ENCODE measurements at regions not wholly inside any gene's neighbourhood (a gene's known extent, or its start where the extent isn't known, plus 50 kb on each side); places are given as distances from the start of the nearest gene placed in this dataset.

DNA sequence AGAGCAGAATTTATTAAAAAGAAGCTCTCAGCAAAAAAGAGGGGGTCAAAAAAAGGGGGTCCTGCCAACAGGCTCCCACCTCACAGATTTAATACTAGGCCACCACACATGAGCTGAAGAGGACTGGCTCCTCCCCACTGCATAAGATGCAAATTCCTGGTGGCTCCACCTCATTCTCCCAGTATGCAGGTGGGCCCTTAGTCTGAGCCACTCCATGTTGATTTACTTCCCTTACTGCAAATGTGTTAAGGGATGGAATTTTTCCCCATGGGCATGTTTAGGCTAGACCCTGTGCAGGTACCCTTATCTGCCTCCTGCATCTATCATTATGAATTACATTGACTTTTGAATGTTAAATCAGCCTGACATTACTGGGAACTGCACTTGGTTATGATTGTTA lies 82.9 kb downstream of the ISOC1 start:
- no peak for TF ChIP-seq FOXP2 (optimal IDR thresholded peaks at IDR 0.05; ENCODE audit: borderline replicate concordance, extremely low read depth, extremely low read length, insufficient read depth)
- TF ChIP-seq POLR2AphosphoS5 (IDR thresholded peaks at IDR 0.05; ENCODE audit: low read depth, low read length), result no peak
- TF ChIP-seq, protein P1, sequence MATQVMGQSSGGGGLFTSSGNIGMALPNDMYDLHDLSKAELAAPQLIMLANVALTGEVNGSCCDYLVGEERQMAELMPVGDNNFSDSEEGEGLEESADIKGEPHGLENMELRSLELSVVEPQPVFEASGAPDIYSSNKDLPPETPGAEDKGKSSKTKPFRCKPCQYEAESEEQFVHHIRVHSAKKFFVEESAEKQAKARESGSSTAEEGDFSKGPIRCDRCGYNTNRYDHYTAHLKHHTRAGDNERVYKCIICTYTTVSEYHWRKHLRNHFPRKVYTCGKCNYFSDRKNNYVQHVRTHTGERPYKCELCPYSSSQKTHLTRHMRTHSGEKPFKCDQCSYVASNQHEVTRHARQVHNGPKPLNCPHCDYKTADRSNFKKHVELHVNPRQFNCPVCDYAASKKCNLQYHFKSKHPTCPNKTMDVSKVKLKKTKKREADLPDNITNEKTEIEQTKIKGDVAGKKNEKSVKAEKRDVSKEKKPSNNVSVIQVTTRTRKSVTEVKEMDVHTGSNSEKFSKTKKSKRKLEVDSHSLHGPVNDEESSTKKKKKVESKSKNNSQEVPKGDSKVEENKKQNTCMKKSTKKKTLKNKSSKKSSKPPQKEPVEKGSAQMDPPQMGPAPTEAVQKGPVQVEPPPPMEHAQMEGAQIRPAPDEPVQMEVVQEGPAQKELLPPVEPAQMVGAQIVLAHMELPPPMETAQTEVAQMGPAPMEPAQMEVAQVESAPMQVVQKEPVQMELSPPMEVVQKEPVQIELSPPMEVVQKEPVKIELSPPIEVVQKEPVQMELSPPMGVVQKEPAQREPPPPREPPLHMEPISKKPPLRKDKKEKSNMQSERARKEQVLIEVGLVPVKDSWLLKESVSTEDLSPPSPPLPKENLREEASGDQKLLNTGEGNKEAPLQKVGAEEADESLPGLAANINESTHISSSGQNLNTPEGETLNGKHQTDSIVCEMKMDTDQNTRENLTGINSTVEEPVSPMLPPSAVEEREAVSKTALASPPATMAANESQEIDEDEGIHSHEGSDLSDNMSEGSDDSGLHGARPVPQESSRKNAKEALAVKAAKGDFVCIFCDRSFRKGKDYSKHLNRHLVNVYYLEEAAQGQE (IDR thresholded peaks at IDR 0.05; ENCODE audit: insufficient read depth in 1 of 2, low read depth in 2 of 2, low read length in 2 of 2), result no peak
